Ectodermal cell (in vitro differentiated cells): ENCODE measurements at regions not wholly inside any gene's neighbourhood (a gene's known extent, or its start where the extent isn't known, plus 50 kb on each side); places are given as distances from the start of the nearest gene placed in this dataset.

Experiments used
- H3K27ac ChIP-seq: 2 replicates; pipeline ENCODE4 v1.7.0; 2013; ENCODE audit warnings: mild to moderate bottlenecking, low read depth, low read length; ENCODE audit not compliant: insufficient read depth, poor library complexity, severe bottlenecking
- H3K27me3 ChIP-seq: 2 replicates; pipeline ENCODE4 v1.7.0; 2013; ENCODE audit warnings: mild to moderate bottlenecking, low read length; ENCODE audit not compliant: insufficient read depth, control insufficient read depth, poor library complexity, severe bottlenecking
- H3K36me3 ChIP-seq: one replicate; pipeline ENCODE4 v1.7.0; 2013; ENCODE audit warnings: low read length; ENCODE audit not compliant: control insufficient read depth, insufficient read depth
- H3K4me1 ChIP-seq: one replicate; pipeline ENCODE4 v1.7.0; 2013; ENCODE audit warnings: low read length; ENCODE audit not compliant: control insufficient read depth, insufficient read depth
- H3K4me3 ChIP-seq: 2 replicates; pipeline ENCODE4 v1.7.0; 2013; ENCODE audit warnings: low read depth, low read length, control low read depth; ENCODE audit not compliant: insufficient read depth
- H3K9me3 ChIP-seq: 2 replicates; pipeline ENCODE4 v1.7.0; 2013; ENCODE audit warnings: mild to moderate bottlenecking, low read length, moderate library complexity; ENCODE audit not compliant: control insufficient read depth
- WGBS, 2 experiments: methylation state at CpG; one replicate each; pipeline ENCODE4 v1.1.7; 2013; ENCODE audit warnings: missing lambda C conversion rate in 2 of 2; 5-methylcytosine and 5-hydroxymethylcytosine counted together

- H3K27ac ChIP-seq, result no peak overlapping the region
- H3K27me3 ChIP-seq, result no peaks in the 10 kb centered on the region
- 85% methylated on average over 3 to 4 of the region's 4 CpGs for WGBS, 2 experiments
- no peaks in the 10 kb centered on the region for H3K36me3 ChIP-seq
- no peaks in the 10 kb centered on the region for H3K4me1 ChIP-seq
- no peaks in the 10 kb centered on the region for H3K9me3 ChIP-seq
- no peak overlapping the region for H3K4me3 ChIP-seq
Measured at GRCh38 chr6:21521276-21521675, 72.3 kb upstream of the SOX4 start.

GRCh38 chr6:21522143-21522747, 71.3 kb upstream of the SOX4 start:
- no peak overlapping the region for H3K4me3 ChIP-seq
- no peak overlapping the region for H3K27ac ChIP-seq
- H3K4me1 ChIP-seq, result no peaks in the 10 kb centered on the region

GRCh38 chr6:21522797-21523456, 70.6 kb upstream of the SOX4 start:
- no peaks in the 10 kb centered on the region for H3K9me3 ChIP-seq
- H3K36me3 ChIP-seq, result no peaks in the 10 kb centered on the region
- 76 to 81% methylated on average over 21 of the region's 21 CpGs for WGBS, 2 experiments
- H3K27me3 ChIP-seq, result no peaks in the 10 kb centered on the region
- no peaks in the 10 kb centered on the region for H3K4me1 ChIP-seq
- H3K4me3 ChIP-seq, result no peak overlapping the region
- no peak overlapping the region for H3K27ac ChIP-seq

More at GRCh38 chr6:21522143-21522747, 71.3 kb upstream of the SOX4 start:
- Histone ChIP-seq H3K27me3 (no peaks in the 10 kb centered on the region), H3K36me3 (no peaks in the 10 kb centered on the region), H3K9me3 (no peaks in the 10 kb centered on the region)
- WGBS, 2 experiments, result 93 to 97% methylated on average over 14 of the region's 14 CpGs

GRCh38 chr6:21523652-21524051, 69.9 kb upstream of the SOX4 start:
- no peak overlapping the region for H3K4me3 ChIP-seq
- H3K9me3 ChIP-seq, result no peaks in the 10 kb centered on the region
- H3K27me3 ChIP-seq, result no peaks in the 10 kb centered on the region
- H3K27ac ChIP-seq, result no peak overlapping the region
- H3K4me1 ChIP-seq, result no peaks in the 10 kb centered on the region
- whole genome bisulfite sequencing, 2 experiments, result 87 to 90% methylated on average over 3 of the region's 3 CpGs
- no peaks in the 10 kb centered on the region for H3K36me3 ChIP-seq

- 92 to 93% methylated on average over 3 to 4 of the region's 4 CpGs for WGBS, 2 experiments
- no peak overlapping the region for H3K27ac ChIP-seq
- no peaks in the 10 kb centered on the region for H3K4me1 ChIP-seq
- H3K27me3 ChIP-seq, result no peaks in the 10 kb centered on the region
- H3K36me3 ChIP-seq, result no peaks in the 10 kb centered on the region
- no peaks in the 10 kb centered on the region for H3K9me3 ChIP-seq
- H3K4me3 ChIP-seq, result no peak overlapping the region
Measured at GRCh38 chr6:21524201-21524600, 69.3 kb upstream of the SOX4 start.

- H3K9me3 ChIP-seq, result no peaks in the 10 kb centered on the region
- H3K4me1 ChIP-seq, result no peaks in the 10 kb centered on the region
- no peak overlapping the region for H3K27ac ChIP-seq
- H3K4me3 ChIP-seq, result no peak overlapping the region
- no peaks in the 10 kb centered on the region for H3K27me3 ChIP-seq
- no peaks in the 10 kb centered on the region for H3K36me3 ChIP-seq
- 100% methylated on average over 1 of the region's 1 CpG for WGBS, 2 experiments
Measured at GRCh38 chr6:21526974-21527373, 66.6 kb upstream of the SOX4 start.

GRCh38 chr6:21527731-21528130, 65.8 kb upstream of the SOX4 start:
- H3K27me3 ChIP-seq, result no peaks in the 10 kb centered on the region
- no peaks in the 10 kb centered on the region for H3K36me3 ChIP-seq
- no peaks in the 10 kb centered on the region for H3K9me3 ChIP-seq
- H3K4me3 ChIP-seq, result no peak overlapping the region
- H3K27ac ChIP-seq, result no peak overlapping the region
- no peaks in the 10 kb centered on the region for H3K4me1 ChIP-seq

- Histone ChIP-seq H3K4me3 (no peak overlapping the region), H3K27me3 (no peaks in the 10 kb centered on the region), H3K36me3 (no peaks in the 10 kb centered on the region), H3K27ac (no peak overlapping the region), H3K4me1 (no peaks in the 10 kb centered on the region), H3K9me3 (no peaks in the 10 kb centered on the region)
- 82 to 91% methylated on average over 5 of the region's 5 CpGs for WGBS, 2 experiments
Measured at GRCh38 chr6:21529431-21529830, 64.1 kb upstream of the SOX4 start.

GRCh38 chr6:21531393-21531792, 62.2 kb upstream of the SOX4 start:
- H3K27me3 ChIP-seq, result no peaks in the 10 kb centered on the region
- no peak overlapping the region for H3K4me3 ChIP-seq
- WGBS, 2 experiments, result 98 to 100% methylated on average over 3 of the region's 3 CpGs
- H3K36me3 ChIP-seq, result no peaks in the 10 kb centered on the region
- H3K4me1 ChIP-seq, result no peaks in the 10 kb centered on the region
- H3K9me3 ChIP-seq, result no peaks in the 10 kb centered on the region
- no peak overlapping the region for H3K27ac ChIP-seq

GRCh38 chr6:21533678-21534077, 59.9 kb upstream of the SOX4 start:
- WGBS, 2 experiments, result 89 to 93% methylated on average over 1 of the region's 1 CpG
- no peak overlapping the region for H3K27ac ChIP-seq
- H3K4me3 ChIP-seq, result no peak overlapping the region
- no peaks in the 10 kb centered on the region for H3K27me3 ChIP-seq
- no peaks in the 10 kb centered on the region for H3K36me3 ChIP-seq
- H3K4me1 ChIP-seq, result no peaks in the 10 kb centered on the region
- no peaks in the 10 kb centered on the region for H3K9me3 ChIP-seq
